Right lobe of liver (tissue), 4 donors: ENCODE measurements at regions not wholly inside any gene's neighbourhood (a gene's known extent, or its start where the extent isn't known, plus 50 kb on each side); places are given as distances from the start of the nearest gene placed in this dataset.

ENCODE experiments used
- CTCF ChIP-seq, 4 donors: fragments of 200-600 bp in 3 of 4; fragments of 450-650 bp in 1 of 4; IDR thresholded peaks; one replicate each; pipeline versions ENCODE4 v1.5.1 to v1.8.0; 2016 to 2022; ENCODE audit warnings: antibody characterized with exemption in 4 of 4, mild to moderate bottlenecking in 2 of 4
- POLR2A ChIP-seq: fragments of 450-650 bp; IDR thresholded peaks from one replicate; pipeline ENCODE4 v1.6.1; 2017; ENCODE audit warnings: antibody characterized with exemption, mild to moderate bottlenecking
- donor health status: DM: no; HTN: no; CAD: no.
- donor health status: DM: no; HTN: no; CAD: no.
- donor health status: DM: no; HTN: yes; CAD: no.

- TF ChIP-seq CTCF (IDR thresholded peaks at IDR 0.05): no peak
- TF ChIP-seq POLR2A: no peak
These were observed 976.9 kb upstream of the TENM4 start for GRCh38 chr11:80417681-80418080.
